ENCODE measurements at regions not wholly inside any gene's neighbourhood (a gene's known extent, or its start where the extent isn't known, plus 50 kb on each side); places are given as distances from the start of the nearest gene placed in this dataset.

GRCh38 chr4:4605849-4606248, 64.0 kb upstream of the STX18 start:
- intact Hi-C loops (cut with DNase I), result no loop called here
- no peak for DNase-seq
- 85 to 91% (median 88%) methylated on average over 2 of the region's 2 CpGs for WGBS, 3 donors

GRCh38 chr4:4603592-4603991, 61.7 kb upstream of the STX18 start:
- Histone ChIP-seq H3K9me3 (no peaks in the 10 kb centered on the region), H3K27me3 (no peaks in the 10 kb centered on the region), H3K27ac (no peak overlapping the region), H3K36me3 (no peaks in the 10 kb centered on the region), H3K4me1 (ENCODE audit: insufficient read depth) (no peaks in the 10 kb centered on the region), H3K4me3 (no peak overlapping the region)
- no peak for DNase-seq
- TF ChIP-seq CTCF (IDR thresholded peaks at IDR 0.05) (no peak), EP300 (IDR thresholded peaks at IDR 0.05) (no peak), POLR2A (IDR thresholded peaks at IDR 0.05) (no peak)
- intact Hi-C loops (cut with DNase I), result no loop called here
- WGBS, 3 donors, result 59 to 71% (median 69%) methylated on average over 5 of the region's 5 CpGs

More at GRCh38 chr4:4605849-4606248, 64.0 kb upstream of the STX18 start:
- no peaks in the 10 kb centered on the region for H3K9me3 ChIP-seq
- H3K27ac ChIP-seq, result no peak overlapping the region
- no peak for TF ChIP-seq EP300 (IDR thresholded peaks at IDR 0.05)
- TF ChIP-seq POLR2A (IDR thresholded peaks at IDR 0.05), result no peak
- no peak for TF ChIP-seq CTCF (IDR thresholded peaks at IDR 0.05)
- no peak overlapping the region for H3K4me3 ChIP-seq
- no peaks in the 10 kb centered on the region for H3K36me3 ChIP-seq
- no peaks in the 10 kb centered on the region for H3K4me1 ChIP-seq (ENCODE audit: insufficient read depth)
- no peaks in the 10 kb centered on the region for H3K27me3 ChIP-seq

GRCh38 chr4:4603067-4603466, 61.2 kb upstream of the STX18 start:
- no peaks in the 10 kb centered on the region for H3K27me3 ChIP-seq
- WGBS, 3 donors, result 44 to 52% (median 49%) methylated on average over 4 of the region's 4 CpGs
- TF ChIP-seq EP300 (IDR thresholded peaks at IDR 0.05) (no peak), POLR2A (IDR thresholded peaks at IDR 0.05) (no peak), CTCF (IDR thresholded peaks at IDR 0.05) (no peak)

GRCh38 chr4:4602468-4602867, 60.6 kb upstream of the STX18 start:
- Histone ChIP-seq H3K27ac (no peak overlapping the region), H3K4me1 (ENCODE audit: insufficient read depth) (no peaks in the 10 kb centered on the region), H3K4me3 (no peak overlapping the region), H3K36me3 (no peaks in the 10 kb centered on the region), H3K9me3 (no peaks in the 10 kb centered on the region), H3K27me3 (no peaks in the 10 kb centered on the region)
- intact Hi-C loops (cut with DNase I), result no loop called here
- no peak for TF ChIP-seq POLR2A (IDR thresholded peaks at IDR 0.05)
- TF ChIP-seq EP300 (IDR thresholded peaks at IDR 0.05), result no peak
- TF ChIP-seq CTCF (IDR thresholded peaks at IDR 0.05), result no peak
- DNase-seq, result no peak
- 50 to 97% (median 95%) methylated on average over 2 of the region's 2 CpGs for WGBS, 3 donors

More at GRCh38 chr4:4603067-4603466, 61.2 kb upstream of the STX18 start:
- no peak for DNase-seq
- Histone ChIP-seq H3K27ac (no peak overlapping the region), H3K36me3 (no peaks in the 10 kb centered on the region), H3K4me3 (no peak overlapping the region), H3K9me3 (no peaks in the 10 kb centered on the region), H3K4me1 (ENCODE audit: insufficient read depth) (no peaks in the 10 kb centered on the region)
- intact Hi-C loops (cut with DNase I), result no loop called here

Data from ovary (tissue), 7 donors.